Peyer's patch (tissue), 4 donors: ENCODE measurements at regions not wholly inside any gene's neighbourhood (a gene's known extent, or its start where the extent isn't known, plus 50 kb on each side); places are given as distances from the start of the nearest gene placed in this dataset.

Experiments
- POLR2A ChIP-seq, 2 donors: fragments of 450-650 bp; IDR thresholded peaks; one replicate each; pipeline ENCODE4 v1.5.1; 2017; ENCODE audit warnings: antibody characterized with exemption in 2 of 2, mild to moderate bottlenecking in 2 of 2, moderate library complexity in 2 of 2
- TF ChIP-seq, protein P1 (sequence below), 6 experiments: fragments of 450-650 bp in 4 of 6; fragments of 200-600 bp in 2 of 6; sonication (generic) in 1 of 6; IDR thresholded peaks; one replicate each; pipeline ENCODE4 v1.5.1; 2017 to 2019; ENCODE audit warnings: antibody characterized with exemption in 6 of 6, mild to moderate bottlenecking in 3 of 6, moderate library complexity in 1 of 6

DNA sequence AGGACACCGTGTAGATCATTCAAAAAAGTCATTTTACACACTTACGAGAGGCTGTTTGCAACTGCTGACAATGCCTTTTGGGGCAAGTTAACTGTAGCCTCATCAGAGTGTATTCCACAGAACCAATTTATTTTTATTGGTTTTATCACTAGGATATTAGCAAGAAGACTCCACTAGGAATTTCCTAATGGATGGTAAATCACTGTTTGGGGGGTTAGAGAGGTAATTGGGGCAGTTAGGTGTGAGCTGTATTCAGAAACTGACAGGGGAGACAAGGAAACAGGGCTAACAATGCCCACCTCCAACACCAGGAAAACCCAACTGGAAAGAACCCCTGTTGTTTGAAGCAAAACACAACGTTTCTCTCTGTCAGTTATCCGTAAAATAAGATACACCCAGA is 383.0 kb upstream of the SHH start:
- TF ChIP-seq POLR2A (IDR thresholded peaks at IDR 0.05) = no peak
- TF ChIP-seq, protein P1, sequence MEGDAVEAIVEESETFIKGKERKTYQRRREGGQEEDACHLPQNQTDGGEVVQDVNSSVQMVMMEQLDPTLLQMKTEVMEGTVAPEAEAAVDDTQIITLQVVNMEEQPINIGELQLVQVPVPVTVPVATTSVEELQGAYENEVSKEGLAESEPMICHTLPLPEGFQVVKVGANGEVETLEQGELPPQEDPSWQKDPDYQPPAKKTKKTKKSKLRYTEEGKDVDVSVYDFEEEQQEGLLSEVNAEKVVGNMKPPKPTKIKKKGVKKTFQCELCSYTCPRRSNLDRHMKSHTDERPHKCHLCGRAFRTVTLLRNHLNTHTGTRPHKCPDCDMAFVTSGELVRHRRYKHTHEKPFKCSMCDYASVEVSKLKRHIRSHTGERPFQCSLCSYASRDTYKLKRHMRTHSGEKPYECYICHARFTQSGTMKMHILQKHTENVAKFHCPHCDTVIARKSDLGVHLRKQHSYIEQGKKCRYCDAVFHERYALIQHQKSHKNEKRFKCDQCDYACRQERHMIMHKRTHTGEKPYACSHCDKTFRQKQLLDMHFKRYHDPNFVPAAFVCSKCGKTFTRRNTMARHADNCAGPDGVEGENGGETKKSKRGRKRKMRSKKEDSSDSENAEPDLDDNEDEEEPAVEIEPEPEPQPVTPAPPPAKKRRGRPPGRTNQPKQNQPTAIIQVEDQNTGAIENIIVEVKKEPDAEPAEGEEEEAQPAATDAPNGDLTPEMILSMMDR (IDR thresholded peaks at IDR 0.05) = no peak
